ENCODE measurements at regions not wholly inside any gene's neighbourhood (a gene's known extent, or its start where the extent isn't known, plus 50 kb on each side); places are given as distances from the start of the nearest gene placed in this dataset.

DNA sequence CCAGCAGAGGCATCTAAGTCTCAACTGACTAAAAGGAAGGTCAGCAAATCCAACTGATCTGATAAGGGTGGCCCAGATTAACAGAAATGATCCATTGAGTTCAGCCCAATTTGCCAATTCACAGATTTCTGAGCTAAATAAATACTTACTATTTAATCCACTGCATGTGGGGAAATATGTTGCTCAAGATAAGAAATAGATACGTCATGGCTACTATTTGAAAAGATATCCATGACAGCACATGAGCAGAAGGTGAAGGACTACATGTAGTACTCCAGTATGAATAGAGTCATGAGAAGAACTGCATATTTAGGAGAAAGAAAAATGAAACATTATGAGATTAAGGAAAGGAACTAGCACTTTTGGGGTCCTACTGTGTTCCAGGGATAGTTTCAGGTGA lies 332.4 kb downstream of the ARPP21 start:
- Histone ChIP-seq H3K36me3 (ENCODE audit: control insufficient read depth, insufficient read depth, low read length) (no peaks in the 10 kb centered on the region), H3K4me3 (ENCODE audit: low read depth, low read length) (no peak overlapping the region), H3K4me1 (no peaks in the 10 kb centered on the region), H3K27me3 (replicated peaks; ENCODE audit: control insufficient read depth, insufficient read depth, low read length) (0 out of 2 replicates have a peak, but pooled peaks cover 1% of the 10 kb centered on the region), H3K9me3 (no peaks in the 10 kb centered on the region)
- TF ChIP-seq, protein P1, sequence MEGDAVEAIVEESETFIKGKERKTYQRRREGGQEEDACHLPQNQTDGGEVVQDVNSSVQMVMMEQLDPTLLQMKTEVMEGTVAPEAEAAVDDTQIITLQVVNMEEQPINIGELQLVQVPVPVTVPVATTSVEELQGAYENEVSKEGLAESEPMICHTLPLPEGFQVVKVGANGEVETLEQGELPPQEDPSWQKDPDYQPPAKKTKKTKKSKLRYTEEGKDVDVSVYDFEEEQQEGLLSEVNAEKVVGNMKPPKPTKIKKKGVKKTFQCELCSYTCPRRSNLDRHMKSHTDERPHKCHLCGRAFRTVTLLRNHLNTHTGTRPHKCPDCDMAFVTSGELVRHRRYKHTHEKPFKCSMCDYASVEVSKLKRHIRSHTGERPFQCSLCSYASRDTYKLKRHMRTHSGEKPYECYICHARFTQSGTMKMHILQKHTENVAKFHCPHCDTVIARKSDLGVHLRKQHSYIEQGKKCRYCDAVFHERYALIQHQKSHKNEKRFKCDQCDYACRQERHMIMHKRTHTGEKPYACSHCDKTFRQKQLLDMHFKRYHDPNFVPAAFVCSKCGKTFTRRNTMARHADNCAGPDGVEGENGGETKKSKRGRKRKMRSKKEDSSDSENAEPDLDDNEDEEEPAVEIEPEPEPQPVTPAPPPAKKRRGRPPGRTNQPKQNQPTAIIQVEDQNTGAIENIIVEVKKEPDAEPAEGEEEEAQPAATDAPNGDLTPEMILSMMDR (IDR thresholded peaks at IDR 0.05; ENCODE audit: insufficient read depth in 1 of 2, low read depth in 1 of 2, low read length in 1 of 2, severe bottlenecking in 1 of 2, unreplicated experiment in 1 of 2): no peak
- no TSS peak for BruUV-seq (replicated peaks)
- intact Hi-C loops (cut with micrococcal nuclease; ENCODE audit: unreplicated experiment): no loop called here
- H3K36me3 Mint-ChIP-seq (ENCODE audit: insufficient read depth, unreplicated experiment): no peaks in the 10 kb centered on the region
- DNase-seq: no peak
- no peak overlapping the region for H3K4me3 Mint-ChIP-seq (ENCODE audit: unreplicated experiment)
- H3K27ac Mint-ChIP-seq (ENCODE audit: unreplicated experiment): no peak overlapping the region
- ChIA-PET POLR2A (no interaction called here), CTCF (no interaction called here)
- no peaks in the 10 kb centered on the region for H3K4me1 Mint-ChIP-seq (ENCODE audit: low read depth, unreplicated experiment)
- H3K9me3 Mint-ChIP-seq (ENCODE audit: unreplicated experiment): no peaks in the 10 kb centered on the region
- peaks cover 2% of the 10 kb centered on the region for H3K27me3 Mint-ChIP-seq (ENCODE audit: insufficient read depth, unreplicated experiment)

DNA sequence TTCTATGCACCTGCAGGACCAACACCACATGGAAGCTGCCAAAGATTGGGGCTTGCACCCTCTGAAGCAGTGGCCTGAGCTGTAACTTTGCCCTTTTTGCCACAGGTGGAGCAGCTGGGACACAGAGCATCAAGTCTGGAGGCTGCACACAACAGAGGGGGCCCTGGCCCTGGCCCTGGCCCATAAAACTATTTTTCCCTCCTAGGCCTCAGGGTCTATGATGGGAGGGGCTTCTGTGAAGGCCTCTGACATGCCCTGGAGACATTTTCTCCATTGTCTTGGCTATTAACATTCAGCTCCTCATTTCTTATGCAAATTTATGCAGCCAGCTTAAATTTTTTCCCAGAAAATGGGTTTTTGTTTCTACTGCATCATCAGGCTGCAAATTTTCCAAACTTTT lies 335.5 kb downstream of the ARPP21 start:
- H3K4me1 Mint-ChIP-seq (ENCODE audit: low read depth, unreplicated experiment): no peaks in the 10 kb centered on the region
- POLR2A ChIA-PET: no interaction called here
- no peaks in the 10 kb centered on the region for H3K4me1 ChIP-seq
- no peak overlapping the region for H3K4me3 Mint-ChIP-seq (ENCODE audit: unreplicated experiment)
- TF ChIP-seq, protein P1 (IDR thresholded peaks at IDR 0.05; ENCODE audit: insufficient read depth in 1 of 2, low read depth in 1 of 2, low read length in 1 of 2, severe bottlenecking in 1 of 2, unreplicated experiment in 1 of 2): no peak
- no peaks in the 10 kb centered on the region for H3K36me3 Mint-ChIP-seq (ENCODE audit: insufficient read depth, unreplicated experiment)
- peaks cover 5% of the 10 kb centered on the region for H3K27me3 Mint-ChIP-seq (ENCODE audit: insufficient read depth, unreplicated experiment)
- no peaks in the 10 kb centered on the region for H3K9me3 ChIP-seq
- no peak for DNase-seq
- H3K9me3 Mint-ChIP-seq (ENCODE audit: unreplicated experiment): no peaks in the 10 kb centered on the region
- CTCF ChIA-PET: no interaction called here
- intact Hi-C loops (cut with micrococcal nuclease; ENCODE audit: unreplicated experiment): no loop called here
- 0 out of 2 replicates have a peak, but pooled peaks cover 1% of the 10 kb centered on the region for H3K27me3 ChIP-seq (replicated peaks; ENCODE audit: control insufficient read depth, insufficient read depth, low read length)
- no peak overlapping the region for H3K4me3 ChIP-seq (ENCODE audit: low read depth, low read length)
- no TSS peak for BruUV-seq (replicated peaks)
- no peaks in the 10 kb centered on the region for H3K36me3 ChIP-seq (ENCODE audit: control insufficient read depth, insufficient read depth, low read length)
- H3K27ac Mint-ChIP-seq (ENCODE audit: unreplicated experiment): no peak overlapping the region

DNA sequence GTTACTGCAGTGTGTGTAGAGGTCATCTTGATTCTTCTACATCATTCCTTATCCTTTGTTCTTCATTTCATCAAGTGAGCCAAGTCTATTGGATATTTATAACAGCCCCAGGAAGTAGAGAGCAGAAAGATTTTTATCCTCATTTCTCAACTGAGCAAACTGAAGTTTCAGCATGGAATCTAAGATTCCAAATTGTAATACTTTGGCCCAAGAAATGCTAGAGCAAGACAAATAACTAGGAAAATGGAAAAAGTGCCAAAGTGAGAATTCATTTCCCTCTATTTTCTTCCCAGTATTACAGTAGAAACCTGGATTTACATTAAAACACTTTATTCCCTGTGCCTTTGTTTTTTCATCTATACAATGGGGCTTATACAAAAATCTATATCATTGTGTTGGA lies 346.8 kb downstream of the ARPP21 start:
- Mint-ChIP-seq H3K9me3 (ENCODE audit: unreplicated experiment) (no peaks in the 10 kb centered on the region), H3K27me3 (ENCODE audit: insufficient read depth, unreplicated experiment) (peaks cover 4% of the 10 kb centered on the region), H3K36me3 (ENCODE audit: insufficient read depth, unreplicated experiment) (no peaks in the 10 kb centered on the region), H3K4me1 (ENCODE audit: low read depth, unreplicated experiment) (no peaks in the 10 kb centered on the region), H3K4me3 (ENCODE audit: unreplicated experiment) (no peak overlapping the region), H3K27ac (ENCODE audit: unreplicated experiment) (no peak overlapping the region)
- Histone ChIP-seq H3K4me1 (no peaks in the 10 kb centered on the region), H3K4me3 (ENCODE audit: low read depth, low read length) (no peak overlapping the region), H3K9me3 (no peaks in the 10 kb centered on the region), H3K27me3 (replicated peaks; ENCODE audit: control insufficient read depth, insufficient read depth, low read length) (no peaks in the 10 kb centered on the region), H3K36me3 (ENCODE audit: control insufficient read depth, insufficient read depth, low read length) (no peaks in the 10 kb centered on the region)
- ChIA-PET POLR2A (no interaction called here), CTCF (no interaction called here)
- no peak for DNase-seq
- intact Hi-C loops (cut with micrococcal nuclease; ENCODE audit: unreplicated experiment): no loop called here
- no TSS peak for BruUV-seq (replicated peaks)
- TF ChIP-seq, protein P1 (IDR thresholded peaks at IDR 0.05; ENCODE audit: insufficient read depth in 1 of 2, low read depth in 1 of 2, low read length in 1 of 2, severe bottlenecking in 1 of 2, unreplicated experiment in 1 of 2): no peak

Measured in Caco-2 (cell line).